Upper lobe of right lung (tissue), 1 donor: ENCODE measurements at regions not wholly inside any gene's neighbourhood (a gene's known extent, or its start where the extent isn't known, plus 50 kb on each side); places are given as distances from the start of the nearest gene placed in this dataset.

Source experiments
- ATAC-seq: fragments of 200-7000 bp; cut with Tn5 transposase; one replicate; pipeline ENCODE4 v1.9.1; 2020; ENCODE audit warnings: mild to moderate bottlenecking, moderate library complexity
- DNase-seq: peaks from one replicate; pipeline ENCODE4 v3.0.0-alpha.2; 2020
- H3K27ac ChIP-seq: fragments of 200-600 bp; one replicate; pipeline ENCODE4 v1.8.0; 2022
- H3K27me3 ChIP-seq: fragments of 200-600 bp; one replicate; pipeline ENCODE4 v1.8.0; 2022; ENCODE audit warnings: mild to moderate bottlenecking
- H3K36me3 ChIP-seq: fragments of 200-600 bp; one replicate; pipeline ENCODE4 v1.8.0; 2022
- H3K4me1 ChIP-seq: fragments of 200-600 bp; one replicate; pipeline ENCODE4 v1.8.0; 2022
- H3K4me3 ChIP-seq: fragments of 200-600 bp; one replicate; pipeline ENCODE4 v1.8.0; 2022; ENCODE audit warnings: mild to moderate bottlenecking
- H3K9me3 ChIP-seq: fragments of 200-600 bp; one replicate; pipeline ENCODE4 v1.8.0; 2022
- CTCF ChIP-seq: fragments of 200-600 bp; IDR thresholded peaks from one replicate; pipeline ENCODE4 v1.8.0; 2022; ENCODE audit warnings: antibody characterized with exemption
- intact Hi-C: fragments of 100-400 bp; cut with DNase I; formaldehyde crosslinking; loops from one replicate; pipeline ENCODE4 v1.11.0; 2022
- donor health status: DM: no; HTN: yes; CAD: no; lungs with severe emphysema.

GRCh38 chr4:111011458-111011857 is 388.6 kb upstream of the PITX2 start:
- Histone ChIP-seq H3K4me3 (no peak overlapping the region), H3K27me3 (no peaks in the 10 kb centered on the region), H3K27ac (no peak overlapping the region), H3K4me1 (no peaks in the 10 kb centered on the region), H3K36me3 (no peaks in the 10 kb centered on the region), H3K9me3 (no peaks in the 10 kb centered on the region)
- ATAC-seq (no peak), DNase-seq (no peak)
- no peak for TF ChIP-seq CTCF
- intact Hi-C loops, result no loop called here

GRCh38 chr4:111013846-111014245 is 391.0 kb upstream of the PITX2 start:
- intact Hi-C loops, result no loop called here
- no peak overlapping the region for H3K4me3 ChIP-seq
- TF ChIP-seq CTCF, result no peak
- no peaks in the 10 kb centered on the region for H3K36me3 ChIP-seq
- H3K27ac ChIP-seq, result no peak overlapping the region
- no peak for ATAC-seq
- H3K9me3 ChIP-seq, result no peaks in the 10 kb centered on the region
- no peaks in the 10 kb centered on the region for H3K4me1 ChIP-seq
- DNase-seq, result no peak
- no peaks in the 10 kb centered on the region for H3K27me3 ChIP-seq

GRCh38 chr4:111014537-111014936 is 391.7 kb upstream of the PITX2 start:
- intact Hi-C loops, result no loop called here
- Histone ChIP-seq H3K4me1 (no peaks in the 10 kb centered on the region), H3K9me3 (no peaks in the 10 kb centered on the region), H3K27me3 (no peaks in the 10 kb centered on the region), H3K4me3 (no peak overlapping the region), H3K27ac (no peak overlapping the region), H3K36me3 (no peaks in the 10 kb centered on the region)
- TF ChIP-seq CTCF, result no peak
- DNase-seq, result no peak
- no peak for ATAC-seq

- no peaks in the 10 kb centered on the region for H3K36me3 ChIP-seq
- no peak overlapping the region for H3K27ac ChIP-seq
- intact Hi-C loops, result no loop called here
- no peak for DNase-seq
- no peaks in the 10 kb centered on the region for H3K27me3 ChIP-seq
- no peaks in the 10 kb centered on the region for H3K4me1 ChIP-seq
- no peak for ATAC-seq
- no peaks in the 10 kb centered on the region for H3K9me3 ChIP-seq
- TF ChIP-seq CTCF, result no peak
- no peak overlapping the region for H3K4me3 ChIP-seq
Observed at GRCh38 chr4:111016416-111016815, 393.5 kb upstream of the PITX2 start.

- DNase-seq (no peak), ATAC-seq (no peak)
- Histone ChIP-seq H3K4me3 (no peak overlapping the region), H3K4me1 (no peaks in the 10 kb centered on the region), H3K36me3 (no peaks in the 10 kb centered on the region), H3K9me3 (no peaks in the 10 kb centered on the region), H3K27ac (no peak overlapping the region), H3K27me3 (no peaks in the 10 kb centered on the region)
- intact Hi-C loops, result no loop called here
- no peak for TF ChIP-seq CTCF
Observed at GRCh38 chr4:111018216-111018615, 395.3 kb upstream of the PITX2 start.

GRCh38 chr4:111020476-111020875 is 397.6 kb upstream of the PITX2 start:
- TF ChIP-seq CTCF, result no peak
- Histone ChIP-seq H3K4me3 (no peak overlapping the region), H3K27ac (no peak overlapping the region), H3K27me3 (no peaks in the 10 kb centered on the region), H3K36me3 (no peaks in the 10 kb centered on the region), H3K9me3 (no peaks in the 10 kb centered on the region), H3K4me1 (no peaks in the 10 kb centered on the region)
- no peak for ATAC-seq
- intact Hi-C loops, result no loop called here
- no peak for DNase-seq
